ENCODE measurements at regions not wholly inside any gene's neighbourhood (a gene's known extent, or its start where the extent isn't known, plus 50 kb on each side); places are given as distances from the start of the nearest gene placed in this dataset.
"Not testable (repeated sequence)": the region's sequence is repeated elsewhere in the genome, so short reads cannot be mapped to it uniquely, and the experiment has no call there.

- no peak for DNase-seq
Observed at GRCh38 chr3:176149567-176149966, 1047.7 kb downstream of the TBL1XR1 start.

- DNase-seq = peak; percentile 64
Observed at GRCh38 chr3:176147251-176147650, 1050.0 kb downstream of the TBL1XR1 start.

- DNase-seq = no peak
Observed at GRCh38 chr3:176141837-176142236, 1055.4 kb downstream of the TBL1XR1 start.

GRCh38 chr3:176120507-176120906 lies 1076.8 kb downstream of the TBL1XR1 start:
- DNase-seq = no peak

GRCh38 chr3:176119826-176120225 lies 1077.5 kb downstream of the TBL1XR1 start:
- no peak for DNase-seq

GRCh38 chr3:176106380-176106779 lies 1090.9 kb downstream of the TBL1XR1 start:
- no peak for DNase-seq

GRCh38 chr3:176097027-176097426 lies 1100.3 kb downstream of the TBL1XR1 start:
- DNase-seq = no peak

- not testable (repeated sequence) for DNase-seq
Observed at GRCh38 chr3:176093892-176094291, 1103.4 kb downstream of the TBL1XR1 start.

- DNase-seq = no peak
Observed at GRCh38 chr3:176090727-176091126, 1106.6 kb downstream of the TBL1XR1 start.

- no peak for DNase-seq
Observed at GRCh38 chr3:176088962-176089383, 1108.3 kb downstream of the TBL1XR1 start.

GRCh38 chr3:176087066-176087697 lies 1110.1 kb downstream of the TBL1XR1 start:
- DNase-seq = no peak

GRCh38 chr3:176079785-176080184 lies 1117.5 kb downstream of the TBL1XR1 start:
- DNase-seq = no peak

GRCh38 chr3:176078906-176079305 lies 1118.4 kb downstream of the TBL1XR1 start:
- no peak for DNase-seq

GRCh38 chr3:176075491-176075890 lies 1121.8 kb downstream of the TBL1XR1 start:
- DNase-seq = no peak

GRCh38 chr3:176075046-176075445 lies 1122.2 kb downstream of the TBL1XR1 start:
- DNase-seq = no peak

- no peak for DNase-seq
Observed at GRCh38 chr3:176074096-176074495, 1123.2 kb downstream of the TBL1XR1 start.

GRCh38 chr3:176071943-176072342 lies 1125.3 kb downstream of the TBL1XR1 start:
- DNase-seq = no peak

- DNase-seq = no peak
Observed at GRCh38 chr3:176068750-176069149, 1128.5 kb downstream of the TBL1XR1 start.

GRCh38 chr3:176058856-176059255 lies 1138.4 kb downstream of the TBL1XR1 start:
- no peak for DNase-seq

GRCh38 chr3:176055836-176056235 lies 1141.4 kb downstream of the TBL1XR1 start:
- no peak for DNase-seq

GRCh38 chr3:176051766-176052165 lies 1145.5 kb downstream of the TBL1XR1 start:
- DNase-seq = no peak

GRCh38 chr3:176046703-176047102 lies 1150.6 kb downstream of the TBL1XR1 start:
- DNase-seq = no peak

- DNase-seq = no peak
Observed at GRCh38 chr3:176041812-176042211, 1155.5 kb downstream of the TBL1XR1 start.

GRCh38 chr3:176041185-176041584 lies 1156.1 kb downstream of the TBL1XR1 start:
- DNase-seq = no peak

GRCh38 chr3:176037636-176038035 lies 1159.6 kb downstream of the TBL1XR1 start:
- no peak for DNase-seq
